K562 (cell line): ENCODE measurements at regions not wholly inside any gene's neighbourhood (a gene's known extent, or its start where the extent isn't known, plus 50 kb on each side); places are given as distances from the start of the nearest gene placed in this dataset.

ENCODE experiments used
- BACH1 ChIP-seq: fragments of 200-800 bp; sonication (Bioruptor generic); IDR thresholded peaks from 2 replicates; pipeline ENCODE4 v1.6.1; 2016; ENCODE audit warnings: missing genetic modification characterization, missing compliant biosample characterization
- EWSR1 ChIP-seq: fragments of 450-650 bp; IDR thresholded peaks from 2 replicates; pipeline ENCODE4 v1.6.1; 2018; ENCODE audit warnings: borderline replicate concordance, mild to moderate bottlenecking, low read depth, moderate library complexity; ENCODE audit not compliant: partially characterized antibody
- GATA2 ChIP-seq: sonication (generic); formaldehyde crosslinking; IDR thresholded peaks from 2 replicates; pipeline ENCODE4 v1.4.0; 2020; ENCODE audit warnings: mild to moderate bottlenecking, missing genetic modification reagents
- HMG20A ChIP-seq: fragments of 450-650 bp; formaldehyde crosslinking; conservative IDR thresholded peaks from 2 replicates; pipeline ENCODE4 v1.4.0; 2020; ENCODE audit warnings: mild to moderate bottlenecking, mixed read lengths
- HNRNPUL1 ChIP-seq: fragments of 200-400 bp; formaldehyde crosslinking; IDR thresholded peaks from 2 replicates; pipeline ENCODE4 v1.6.1; 2017; ENCODE audit warnings: low read length
- NCOA6 ChIP-seq: fragments of 450-650 bp; IDR thresholded peaks from 2 replicates; pipeline ENCODE4 v1.6.1; 2017; ENCODE audit warnings: mild to moderate bottlenecking
- NKRF ChIP-seq: fragments of 450-650 bp; IDR thresholded peaks from 2 replicates; pipeline ENCODE4 v1.6.1; 2016; ENCODE audit warnings: borderline replicate concordance
- SRF ChIP-seq, 2 experiments: fragments of 250-450, 450-650 bp in 1 of 2; sonication (Bioruptor Pico) in 1 of 2; sonication (generic) in 1 of 2; formaldehyde crosslinking; IDR thresholded peaks; 2 replicates each; pipeline versions ENCODE4 v1.5.0 to v1.5.1; 2020 to 2022; ENCODE audit warnings: mild to moderate bottlenecking in 1 of 2, missing genetic modification reagents in 1 of 2
- ZHX1 ChIP-seq: fragments of 150-350 bp; conservative IDR thresholded peaks from 2 replicates; pipeline ENCODE4 v1.6.1; 2014; ENCODE audit warnings: low read length
- ZNF3 ChIP-seq: fragments of 250-450 bp; sonication (Bioruptor Pico); IDR thresholded peaks from 2 replicates; pipeline ENCODE4 v1.5.0; 2021; ENCODE audit warnings: mild to moderate bottlenecking, moderate library complexity

- TF ChIP-seq EWSR1 (no peak), BACH1 (tag) (no peak), HNRNPUL1 (no peak), GATA2 (no peak), ZNF3 (CRISPR knock-in tag) (no peak), NCOA6 (no peak), ZHX1 (no peak), HMG20A (CRISPR knock-in tag) (no peak), SRF (CRISPR knock-in tag; IDR thresholded peaks at IDR 0.05) (no peak), NKRF (peak; percentile 54; the same call in 1 of the 2 replicates)
- TF ChIP-seq, all 486 proteins: peak for 75
Observed at GRCh38 chr1:65538664-65539063, 118.2 kb downstream of the LEPR start (continued).
